IMR-90 (cell line): ENCODE measurements at regions not wholly inside any gene's neighbourhood (a gene's known extent, or its start where the extent isn't known, plus 50 kb on each side); places are given as distances from the start of the nearest gene placed in this dataset.

Source experiments
- ATAC-seq: fragments of 200-7000 bp; cut with Tn5 transposase; 2 replicates; pipeline ENCODE4 v1.9.1; 2020; ENCODE audit warnings: low read depth, mild to moderate bottlenecking, moderate library complexity
- BruUV-seq: library from RNA; stranded (reverse); fragments of 400-500 nt; replicated peaks from 2 replicates; lab custom pipeline; 2021; lab: Mats Ljungman, UMichigan
- CTCF ChIA-PET: fragments of 300-600 bp; formaldehyde crosslinking; extraction: SDS; loops from one replicate; lab custom pipeline; 2021; ENCODE audit warnings: antibody characterized with exemption; lab: Yijun Ruan, JAX
- POLR2A ChIA-PET: fragments of 300-600 bp; sonication (Branson Sonifier 250); formaldehyde crosslinking; loops from one replicate; lab custom pipeline; 2022; ENCODE audit warnings: antibody characterized with exemption; ENCODE audit not compliant: unreplicated experiment; lab: Charles Lee
- DNase-seq: peaks from one replicate; pipeline ENCODE4 v3.0.0; 2013
- H2AFZ ChIP-seq: replicated peaks from 2 replicates; pipeline ENCODE3; 2013; ENCODE audit warnings: low read length, mild to moderate bottlenecking; ENCODE audit not compliant: poor library complexity
- H2AK5ac ChIP-seq: 2 replicates; pipeline ENCODE4 v1.6.1; 2013; ENCODE audit warnings: low read depth, low read length, inconsistent platforms
- H2AK9ac ChIP-seq: replicated peaks from 2 replicates; pipeline ENCODE3; 2013; ENCODE audit warnings: mild to moderate bottlenecking, low read depth, low read length, moderate library complexity; ENCODE audit not compliant: poor library complexity
- H2BK120ac ChIP-seq: 2 replicates; pipeline ENCODE4 v1.6.1; 2013; ENCODE audit warnings: low read depth, low read length, inconsistent platforms
- H2BK15ac ChIP-seq: 3 replicates; pipeline ENCODE4 v1.6.1; 2013; ENCODE audit warnings: low read depth, low read length, inconsistent platforms
- H2BK20ac ChIP-seq: 2 replicates; pipeline ENCODE4 v1.6.1; 2013; ENCODE audit warnings: low read depth, mild to moderate bottlenecking, inconsistent platforms, low read length, moderate library complexity
- H2BK5ac ChIP-seq: 2 replicates; pipeline ENCODE4 v1.6.1; 2013; ENCODE audit warnings: mild to moderate bottlenecking, low read depth, low read length, inconsistent platforms; ENCODE audit not compliant: poor library complexity, severe bottlenecking
- H3K14ac ChIP-seq: replicated peaks from 2 replicates; pipeline ENCODE4 v1.6.1; 2013; ENCODE audit warnings: low read depth, low read length, inconsistent platforms
- H3K18ac ChIP-seq: 2 replicates; pipeline ENCODE4 v1.6.1; 2013; ENCODE audit warnings: low read depth, low read length, control low read depth
- H3K23ac ChIP-seq: 2 replicates; pipeline ENCODE4 v1.6.1; 2013; ENCODE audit warnings: low read depth, low read length, inconsistent platforms
- H3K27ac ChIP-seq: 2 replicates; pipeline ENCODE4 v1.5.1; 2013; ENCODE audit warnings: mild to moderate bottlenecking, control low read depth, low read length; ENCODE audit not compliant: insufficient read depth
- H3K27me3 ChIP-seq: 2 replicates; pipeline ENCODE4 v1.6.1; 2013; ENCODE audit warnings: low read length; ENCODE audit not compliant: control insufficient read depth, insufficient read depth
- H3K36me3 ChIP-seq: 2 replicates; pipeline ENCODE4 v1.6.1; 2013; ENCODE audit warnings: low read length, mixed read lengths; ENCODE audit not compliant: control insufficient read depth, insufficient read depth
- H3K4ac ChIP-seq: 2 replicates; pipeline ENCODE4 v1.6.1; 2013; ENCODE audit warnings: low read depth, low read length, inconsistent platforms
- H3K4me1 ChIP-seq: 2 replicates; pipeline ENCODE4 v1.6.1; 2013; ENCODE audit warnings: low read length, mixed read lengths; ENCODE audit not compliant: control insufficient read depth, insufficient read depth
- H3K4me2 ChIP-seq: 2 replicates; pipeline ENCODE4 v1.6.1; 2013; ENCODE audit warnings: low read depth, mild to moderate bottlenecking, control low read depth, low read length, moderate library complexity
- H3K4me3 ChIP-seq: 2 replicates; pipeline ENCODE4 v1.5.1; 2013; ENCODE audit warnings: low read depth, mild to moderate bottlenecking, control low read depth, low read length, moderate library complexity; ENCODE audit not compliant: insufficient read depth
- H3K56ac ChIP-seq: 2 replicates; pipeline ENCODE4 v1.6.1; 2013; ENCODE audit warnings: low read length, inconsistent platforms; ENCODE audit not compliant: insufficient read depth; ENCODE audit errors: extremely low read depth
- H3K79me1 ChIP-seq, 2 experiments: 2 replicates each; pipeline ENCODE4 v1.6.1; 2013; ENCODE audit warnings: low read length in 2 of 2, inconsistent platforms in 1 of 2, low read depth in 1 of 2
- H3K9ac ChIP-seq: 2 replicates; pipeline ENCODE4 v1.6.1; 2013; ENCODE audit warnings: low read depth, low read length, control low read depth
- H3K9me1 ChIP-seq: 2 replicates; pipeline ENCODE4 v1.6.1; 2013; ENCODE audit warnings: low read length, inconsistent platforms; ENCODE audit not compliant: insufficient read depth
- H3K9me3 ChIP-seq: 2 replicates; pipeline ENCODE4 v1.6.1; 2013; ENCODE audit warnings: low read length; ENCODE audit not compliant: control insufficient read depth, insufficient read depth
- H4K20me1 ChIP-seq: 2 replicates; pipeline ENCODE4 v1.6.1; 2013; ENCODE audit warnings: low read length, inconsistent platforms; ENCODE audit not compliant: insufficient read depth
- H4K5ac ChIP-seq: 2 replicates; pipeline ENCODE4 v1.6.1; 2013; ENCODE audit warnings: mild to moderate bottlenecking, low read depth, low read length, control low read depth
- H4K8ac ChIP-seq, 2 experiments: 2 replicates each; pipeline ENCODE4 v1.6.1; 2013; ENCODE audit warnings: low read depth in 2 of 2, low read length in 2 of 2, control low read depth in 1 of 2, inconsistent platforms in 1 of 2
- H4K91ac ChIP-seq: 2 replicates; pipeline ENCODE4 v1.6.1; 2013; ENCODE audit warnings: low read depth, low read length, inconsistent platforms; ENCODE audit not compliant: insufficient read depth
- BHLHE40 ChIP-seq: fragments of 150-350 bp; IDR thresholded peaks from 2 replicates; pipeline ENCODE4 v1.6.1; 2016; ENCODE audit warnings: mild to moderate bottlenecking, low read depth, low read length
- CHD1 ChIP-seq: IDR thresholded peaks from 2 replicates; pipeline ENCODE4 v1.6.1; 2012; ENCODE audit warnings: low read depth, low read length, improper control_type of control experiment
- CTCF ChIP-seq: conservative IDR thresholded peaks from 2 replicates; pipeline ENCODE4 v1.5.1; 2012; ENCODE audit warnings: mild to moderate bottlenecking, low read depth, low read length, improper control_type of control experiment
- FOS ChIP-seq: fragments of 150-350 bp; IDR thresholded peaks from 2 replicates; pipeline ENCODE4 v1.6.1; 2016; ENCODE audit warnings: low read depth, low read length
- MAFK ChIP-seq: IDR thresholded peaks from 2 replicates; pipeline ENCODE4 v1.6.1; 2012; ENCODE audit warnings: low read depth, low read length, improper control_type of control experiment
- MAZ ChIP-seq: IDR thresholded peaks from 2 replicates; pipeline ENCODE4 v1.6.1; 2012; ENCODE audit warnings: low read depth, mild to moderate bottlenecking, low read length, improper control_type of control experiment, moderate library complexity, borderline replicate concordance
- MXI1 ChIP-seq: IDR thresholded peaks from 2 replicates; pipeline ENCODE4 v1.6.1; 2012; ENCODE audit warnings: low read depth, mild to moderate bottlenecking, low read length, moderate library complexity, borderline replicate concordance
- NFE2L2 ChIP-seq: fragments of 150-350 bp; IDR thresholded peaks from 2 replicates; pipeline ENCODE4 v1.6.1; 2016; ENCODE audit warnings: low read depth, mild to moderate bottlenecking, low read length
- POLR2A ChIP-seq: IDR thresholded peaks from 2 replicates; pipeline ENCODE4 v1.6.1; 2012; ENCODE audit warnings: mild to moderate bottlenecking, low read depth, low read length
- RAD21 ChIP-seq: IDR thresholded peaks from 2 replicates; pipeline ENCODE4 v1.6.1; 2012; ENCODE audit warnings: low read length, improper control_type of control experiment
- RFX5 ChIP-seq: IDR thresholded peaks from 2 replicates; pipeline ENCODE4 v1.8.0; 2012; ENCODE audit warnings: low read depth, mild to moderate bottlenecking, low read length, moderate library complexity
- SMC3 ChIP-seq: fragments of 150-350 bp; IDR thresholded peaks from 2 replicates; pipeline ENCODE4 v1.6.1; 2016; ENCODE audit warnings: low read depth, mild to moderate bottlenecking, antibody characterized with exemption, low read length, moderate library complexity
- WGBS, 2 experiments: methylation state at CpG; one replicate each; pipeline versions ENCODE4 v1.1.5 to v1.1.7; 2013; ENCODE audit warnings: missing lambda C conversion rate in 2 of 2; ENCODE audit not compliant: insufficient read length in 1 of 2; ENCODE audit errors: extremely low coverage in 2 of 2; 5-methylcytosine and 5-hydroxymethylcytosine counted together
- dilution Hi-C: fragments of 300-500 bp; cut with HindIII; formaldehyde crosslinking; loops from one replicate; pipeline ENCODE4 v1.14.3; 2018; ENCODE audit warnings: low sequenced_read_pairs; ENCODE audit not compliant: unreplicated experiment
- in situ Hi-C: fragments of 300-500 bp; cut with MboI; formaldehyde crosslinking; loops from 3 replicates; pipeline ENCODE4 v1.14.3; 2019; ENCODE audit warnings: low sequenced_read_pairs, inconsistent platforms, mixed read lengths
- intact Hi-C: fragments of 100-400 bp; cut with micrococcal nuclease; formaldehyde crosslinking; loops from 2 replicates; pipeline ENCODE4 v1.10.0; 2022
- TF ChIP-seq, protein P1 (sequence below): fragments of 150-350 bp; IDR thresholded peaks from 2 replicates; pipeline ENCODE4 v1.6.1; 2017; ENCODE audit warnings: mild to moderate bottlenecking, antibody characterized with exemption, low read length, low read depth

GRCh38 chr1:30399026-30399425, 324.4 kb downstream of the MATN1 start:
- CTCF ChIA-PET, result no interaction called here
- WGBS, 2 experiments, result 7% methylated on average over 3 of the region's 7 CpGs; no CpG with 5 or more reads in 1 of the 2 experiments
- dilution Hi-C loops, result no loop called here

More at GRCh38 chr1:30399026-30399425, 324.4 kb downstream of the MATN1 start:
- H4K91ac ChIP-seq, result no peak overlapping the region
- H3K18ac ChIP-seq, result no peak overlapping the region
- H3K27ac ChIP-seq, result no peak overlapping the region
- TF ChIP-seq MAZ, result no peak
- TF ChIP-seq, protein P1, sequence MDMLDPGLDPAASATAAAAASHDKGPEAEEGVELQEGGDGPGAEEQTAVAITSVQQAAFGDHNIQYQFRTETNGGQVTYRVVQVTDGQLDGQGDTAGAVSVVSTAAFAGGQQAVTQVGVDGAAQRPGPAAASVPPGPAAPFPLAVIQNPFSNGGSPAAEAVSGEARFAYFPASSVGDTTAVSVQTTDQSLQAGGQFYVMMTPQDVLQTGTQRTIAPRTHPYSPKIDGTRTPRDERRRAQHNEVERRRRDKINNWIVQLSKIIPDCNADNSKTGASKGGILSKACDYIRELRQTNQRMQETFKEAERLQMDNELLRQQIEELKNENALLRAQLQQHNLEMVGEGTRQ, result no peak
- TF ChIP-seq SMC3, result no peak
- TF ChIP-seq RFX5, result no peak
- TF ChIP-seq RAD21, result no peak
- no peak for TF ChIP-seq MXI1
- no peak for TF ChIP-seq BHLHE40
- no peak for TF ChIP-seq NFE2L2
- TF ChIP-seq POLR2A, result no peak
- TF ChIP-seq MAFK, result no peak
- no peak for TF ChIP-seq CTCF
- TF ChIP-seq FOS, result no peak
- TF ChIP-seq CHD1, result no peak
- no peak overlapping the region for H3K9ac ChIP-seq
- H2AK9ac ChIP-seq, result no peak overlapping the region
- no peak overlapping the region for H3K4me2 ChIP-seq
- H3K9me1 ChIP-seq, result no peaks in the 10 kb centered on the region
- no peaks in the 10 kb centered on the region for H3K36me3 ChIP-seq
- no peak overlapping the region for H2BK15ac ChIP-seq
- no peaks in the 10 kb centered on the region for H3K4me1 ChIP-seq
- H2AK5ac ChIP-seq, result no peak overlapping the region
- H4K20me1 ChIP-seq, result no peaks in the 10 kb centered on the region
- no peak overlapping the region for H4K5ac ChIP-seq
- no TSS peak for BruUV-seq
- no peak overlapping the region for H3K14ac ChIP-seq
- H3K27me3 ChIP-seq, result no peaks in the 10 kb centered on the region
- POLR2A ChIA-PET, result no interaction called here
- no peak overlapping the region for H3K56ac ChIP-seq
- no peak overlapping the region for H2AFZ ChIP-seq
- in situ Hi-C loops, result no loop called here
- H3K23ac ChIP-seq, result no peak overlapping the region
- no peak overlapping the region for H3K4ac ChIP-seq
- no peaks in the 10 kb centered on the region for H3K9me3 ChIP-seq
- H3K4me3 ChIP-seq, result no peak overlapping the region
- H4K8ac ChIP-seq, result no peak overlapping the region
- H3K79me1 ChIP-seq, result no peaks in the 10 kb centered on the region
- intact Hi-C loops, result no loop called here
- no peak overlapping the region for H2BK5ac ChIP-seq
- DNase-seq (no peak), ATAC-seq (no peak)
- H2BK120ac ChIP-seq, result no peak overlapping the region
- H2BK20ac ChIP-seq, result no peak overlapping the region
